ENCODE measurements at regions not wholly inside any gene's neighbourhood (a gene's known extent, or its start where the extent isn't known, plus 50 kb on each side); places are given as distances from the start of the nearest gene placed in this dataset.

- ChIA-PET POLR2A (ENCODE audit: unreplicated experiment) (no interaction called here), CTCF (no interaction called here)
- no peaks in the 10 kb centered on the region for H3K79me2 ChIP-seq (ENCODE audit: low read length)
- H3K4me1 ChIP-seq (ENCODE audit: insufficient read depth, low read length), result no peaks in the 10 kb centered on the region
- no peak overlapping the region for H2AFZ ChIP-seq (ENCODE audit: low read length)
- H4K20me1 ChIP-seq (ENCODE audit: low read length), result no peaks in the 10 kb centered on the region
- no peaks in the 10 kb centered on the region for H3F3A ChIP-seq (ENCODE audit: low read length, unreplicated experiment)
- no peak overlapping the region for H3K9ac ChIP-seq (ENCODE audit: low read length)
- H3K27me3 ChIP-seq (ENCODE audit: low read length), result no peaks in the 10 kb centered on the region
- intact Hi-C loops (cut with micrococcal nuclease), result no loop called here
- BruUV-seq (replicated peaks), result no TSS peak
- TF ChIP-seq, protein P1, sequence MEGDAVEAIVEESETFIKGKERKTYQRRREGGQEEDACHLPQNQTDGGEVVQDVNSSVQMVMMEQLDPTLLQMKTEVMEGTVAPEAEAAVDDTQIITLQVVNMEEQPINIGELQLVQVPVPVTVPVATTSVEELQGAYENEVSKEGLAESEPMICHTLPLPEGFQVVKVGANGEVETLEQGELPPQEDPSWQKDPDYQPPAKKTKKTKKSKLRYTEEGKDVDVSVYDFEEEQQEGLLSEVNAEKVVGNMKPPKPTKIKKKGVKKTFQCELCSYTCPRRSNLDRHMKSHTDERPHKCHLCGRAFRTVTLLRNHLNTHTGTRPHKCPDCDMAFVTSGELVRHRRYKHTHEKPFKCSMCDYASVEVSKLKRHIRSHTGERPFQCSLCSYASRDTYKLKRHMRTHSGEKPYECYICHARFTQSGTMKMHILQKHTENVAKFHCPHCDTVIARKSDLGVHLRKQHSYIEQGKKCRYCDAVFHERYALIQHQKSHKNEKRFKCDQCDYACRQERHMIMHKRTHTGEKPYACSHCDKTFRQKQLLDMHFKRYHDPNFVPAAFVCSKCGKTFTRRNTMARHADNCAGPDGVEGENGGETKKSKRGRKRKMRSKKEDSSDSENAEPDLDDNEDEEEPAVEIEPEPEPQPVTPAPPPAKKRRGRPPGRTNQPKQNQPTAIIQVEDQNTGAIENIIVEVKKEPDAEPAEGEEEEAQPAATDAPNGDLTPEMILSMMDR (conservative IDR thresholded peaks at IDR 0.05; ENCODE audit: low read depth, low read length), result no peak
- TF ChIP-seq EZH2phosphoT487 (IDR thresholded peaks at IDR 0.05; ENCODE audit: borderline replicate concordance, low read length), result no peak
- no peak for TF ChIP-seq EZH2 (IDR thresholded peaks at IDR 0.05; ENCODE audit: low read length, unreplicated experiment)
- no peak overlapping the region for H3K27ac ChIP-seq (ENCODE audit: low read length)
- H3K36me3 ChIP-seq (ENCODE audit: low read depth, low read length), result no peaks in the 10 kb centered on the region
- no peak for ATAC-seq
- H3K4me3 ChIP-seq (ENCODE audit: low read length), result no peak overlapping the region
- peaks cover 3% of the 10 kb centered on the region; the same call in 1 of the 2 replicates for H3K9me3 ChIP-seq (ENCODE audit: low read length)
- no peak for DNase-seq
- no peaks in the 10 kb centered on the region for H3K9me2 ChIP-seq (replicated peaks; ENCODE audit: low read length)
- H3K4me2 ChIP-seq (ENCODE audit: low read length), result no peak overlapping the region
These were observed 121.1 kb downstream of the HGF start for GRCh38 chr7:81648716-81649115.

GRCh38 chr7:81645435-81645834 lies 124.4 kb downstream of the HGF start:
- Histone ChIP-seq H2AFZ (ENCODE audit: low read length) (no peak overlapping the region), H3K27me3 (ENCODE audit: low read length) (no peaks in the 10 kb centered on the region), H3K9ac (ENCODE audit: low read length) (no peak overlapping the region), H3K4me3 (ENCODE audit: low read length) (no peak overlapping the region), H3K36me3 (ENCODE audit: low read depth, low read length) (no peaks in the 10 kb centered on the region), H3K79me2 (ENCODE audit: low read length) (no peaks in the 10 kb centered on the region), H3K27ac (ENCODE audit: low read length) (no peak overlapping the region), H3F3A (ENCODE audit: low read length, unreplicated experiment) (no peaks in the 10 kb centered on the region), H3K9me2 (replicated peaks; ENCODE audit: low read length) (no peaks in the 10 kb centered on the region), H3K4me2 (ENCODE audit: low read length) (no peak overlapping the region), H3K9me3 (ENCODE audit: low read length) (no peaks in the 10 kb centered on the region), H4K20me1 (ENCODE audit: low read length) (no peaks in the 10 kb centered on the region), H3K4me1 (ENCODE audit: insufficient read depth, low read length) (no peaks in the 10 kb centered on the region)
- CTCF ChIA-PET, result no interaction called here
- TF ChIP-seq EZH2phosphoT487 (IDR thresholded peaks at IDR 0.05; ENCODE audit: borderline replicate concordance, low read length) (no peak), EZH2 (IDR thresholded peaks at IDR 0.05; ENCODE audit: low read length, unreplicated experiment) (no peak)
- TF ChIP-seq, protein P1 (conservative IDR thresholded peaks at IDR 0.05; ENCODE audit: low read depth, low read length), result no peak
- no TSS peak for BruUV-seq (replicated peaks)
- DNase-seq, result no peak
- POLR2A ChIA-PET (ENCODE audit: unreplicated experiment), result no interaction called here
- intact Hi-C loops (cut with micrococcal nuclease), result no loop called here
- ATAC-seq, result no peak

- intact Hi-C loops (cut with micrococcal nuclease), result no loop called here
- H4K20me1 ChIP-seq (ENCODE audit: low read length), result no peaks in the 10 kb centered on the region
- POLR2A ChIA-PET (ENCODE audit: unreplicated experiment), result no interaction called here
These were observed 128.0 kb downstream of the HGF start for GRCh38 chr7:81641873-81642272.

More at GRCh38 chr7:81641873-81642272, 128.0 kb downstream of the HGF start:
- no peak overlapping the region for H2AFZ ChIP-seq (ENCODE audit: low read length)
- TF ChIP-seq, protein P1 (conservative IDR thresholded peaks at IDR 0.05; ENCODE audit: low read depth, low read length), result no peak
- TF ChIP-seq EZH2phosphoT487 (IDR thresholded peaks at IDR 0.05; ENCODE audit: borderline replicate concordance, low read length) (no peak), EZH2 (IDR thresholded peaks at IDR 0.05; ENCODE audit: low read length, unreplicated experiment) (no peak)
- no peak overlapping the region for H3K4me3 ChIP-seq (ENCODE audit: low read length)
- H3F3A ChIP-seq (ENCODE audit: low read length, unreplicated experiment), result no peaks in the 10 kb centered on the region
- no peaks in the 10 kb centered on the region for H3K36me3 ChIP-seq (ENCODE audit: low read depth, low read length)
- H3K9me2 ChIP-seq (replicated peaks; ENCODE audit: low read length), result no peaks in the 10 kb centered on the region
- no peak overlapping the region for H3K9ac ChIP-seq (ENCODE audit: low read length)
- H3K79me2 ChIP-seq (ENCODE audit: low read length), result no peaks in the 10 kb centered on the region
- peaks cover 27% of the 10 kb centered on the region for H3K4me1 ChIP-seq (ENCODE audit: insufficient read depth, low read length)
- H3K4me2 ChIP-seq (ENCODE audit: low read length), result no peak overlapping the region
- no TSS peak for BruUV-seq (replicated peaks)
- ATAC-seq (no peak), DNase-seq (no peak)
- no peaks in the 10 kb centered on the region for H3K9me3 ChIP-seq (ENCODE audit: low read length)
- no peaks in the 10 kb centered on the region for H3K27me3 ChIP-seq (ENCODE audit: low read length)
- no peak overlapping the region for H3K27ac ChIP-seq (ENCODE audit: low read length)
- CTCF ChIA-PET, result no interaction called here
